ELR (cell line): ENCODE measurements at regions not wholly inside any gene's neighbourhood (a gene's known extent, or its start where the extent isn't known, plus 50 kb on each side); places are given as distances from the start of the nearest gene placed in this dataset.

Source experiments
- DNase-seq: peaks from one replicate; pipeline ENCODE4 v3.0.0-alpha.2; 2015; ENCODE audit warnings: low read depth

DNA sequence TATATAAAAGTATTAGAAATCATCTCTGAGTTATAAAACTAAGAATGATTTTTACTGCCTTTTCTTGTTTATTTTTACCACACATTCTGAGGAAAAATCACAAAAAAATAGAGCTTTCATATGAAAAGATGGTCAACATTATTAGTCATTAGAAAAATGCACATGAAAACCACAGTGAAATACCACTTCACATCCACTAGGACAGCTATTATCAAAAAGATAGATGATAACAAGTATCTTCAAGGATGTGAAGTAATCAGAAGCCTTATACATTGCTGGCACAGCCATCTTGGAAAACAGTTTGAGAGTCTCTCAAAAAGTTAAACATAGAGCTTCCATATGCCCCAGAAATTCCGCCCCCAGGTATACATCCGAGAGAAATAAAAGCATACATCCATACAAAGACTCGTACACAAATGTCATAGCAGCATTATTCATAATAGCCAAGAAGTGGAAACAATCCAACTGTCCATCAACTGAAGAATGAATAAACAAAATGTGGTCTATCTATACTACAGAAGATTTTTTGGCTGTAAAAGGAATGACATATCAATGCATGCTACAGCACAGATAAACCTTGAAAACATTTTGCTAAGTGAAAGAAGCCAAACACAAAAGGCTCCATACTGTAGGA, 523.9 kb downstream of the FUT8 start:
- no peak for DNase-seq

DNA sequence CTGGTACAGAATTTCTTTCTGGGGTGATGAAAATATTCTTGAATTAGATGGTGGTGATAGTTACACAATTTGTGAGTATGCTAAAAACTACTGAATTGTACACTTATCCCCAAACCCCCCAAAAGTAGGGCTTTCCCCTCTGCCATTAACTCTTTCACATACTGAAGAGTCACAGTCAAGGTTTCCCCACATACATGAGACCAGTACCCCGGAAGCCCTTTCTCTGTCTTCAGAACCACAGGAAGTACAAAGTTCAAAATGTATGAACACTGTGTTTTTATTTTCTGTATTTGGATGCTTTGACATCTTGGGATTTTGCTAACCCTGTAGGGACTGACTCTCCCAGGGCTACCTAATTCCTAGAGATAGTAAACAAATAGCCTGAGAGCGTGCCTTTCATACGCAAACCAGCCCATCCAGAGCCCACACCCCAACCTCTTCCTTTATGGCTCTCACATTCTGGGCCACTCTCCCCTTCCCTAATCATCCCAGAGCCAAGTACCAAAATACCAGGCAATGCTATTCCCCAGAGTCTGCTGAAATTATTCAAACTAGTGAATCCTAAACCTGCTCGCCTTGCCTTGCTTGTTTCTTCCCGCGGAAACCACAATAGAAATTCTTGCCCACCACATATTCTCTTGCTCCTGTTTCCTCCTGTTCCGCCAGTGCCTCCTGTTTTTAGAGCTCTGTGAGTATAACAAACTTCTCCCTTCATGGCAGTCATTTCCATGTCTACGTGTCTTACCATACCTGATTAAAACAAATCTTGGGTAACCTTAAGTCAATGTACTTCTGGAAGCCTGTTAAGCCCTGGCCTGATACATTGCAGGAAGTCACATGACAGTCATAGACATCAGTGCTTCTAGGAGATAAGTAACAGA, 524.8 kb downstream of the FUT8 start:
- DNase-seq = no peak

DNA sequence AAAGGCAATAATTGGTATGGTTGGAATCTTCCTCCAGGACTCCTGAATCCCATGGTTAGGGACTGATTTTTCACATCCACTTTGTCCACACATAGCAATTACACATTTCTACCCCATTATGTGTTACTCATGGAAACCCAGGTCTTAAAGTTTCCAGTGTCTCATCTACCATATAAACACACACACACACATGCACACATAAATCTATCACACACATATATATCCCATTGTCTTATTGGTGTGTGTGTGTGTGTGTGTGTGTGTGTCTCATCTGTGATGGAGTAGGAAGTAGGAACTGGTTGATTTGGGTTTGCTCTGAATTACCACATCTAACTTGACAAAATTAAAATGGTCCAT, 525.4 kb downstream of the FUT8 start:
- no peak for DNase-seq

DNA sequence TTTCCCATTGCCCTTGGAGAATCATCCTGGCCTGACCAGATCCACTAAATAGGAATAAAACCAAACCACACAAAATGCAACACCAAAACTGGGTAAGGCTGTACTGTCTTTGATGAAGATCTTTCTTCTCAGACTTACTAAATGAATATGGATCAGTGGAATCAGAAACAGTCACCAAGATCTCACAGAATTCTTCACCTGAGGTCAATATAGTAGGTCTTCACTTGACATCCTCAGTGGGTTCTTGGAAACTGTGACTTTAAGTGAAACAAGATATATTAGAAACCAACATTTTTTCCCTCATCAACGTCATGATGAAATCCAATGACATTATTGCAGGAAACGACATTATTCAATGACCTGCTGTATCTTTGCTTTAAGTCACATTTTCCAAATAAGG, 526.2 kb downstream of the FUT8 start:
- DNase-seq = no peak

DNA sequence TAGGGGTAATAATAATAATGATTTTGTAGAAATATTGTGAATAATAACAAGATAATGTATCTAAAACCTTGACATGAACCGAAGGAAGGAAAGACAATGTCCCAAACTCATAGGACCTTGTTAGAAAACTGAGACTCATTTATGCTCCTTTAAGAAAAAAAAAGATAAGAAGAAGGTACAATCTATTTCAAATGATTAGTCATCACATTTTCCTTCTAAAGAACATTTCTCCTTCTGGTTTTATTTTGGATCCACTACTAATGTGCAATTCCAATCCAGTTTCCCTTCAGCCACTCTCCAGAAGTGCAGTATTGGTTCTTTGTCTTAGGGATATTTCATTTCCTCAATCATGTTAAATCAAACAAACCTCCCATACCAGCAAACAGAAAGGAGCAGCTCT, 526.7 kb downstream of the FUT8 start:
- DNase-seq = no peak

DNA sequence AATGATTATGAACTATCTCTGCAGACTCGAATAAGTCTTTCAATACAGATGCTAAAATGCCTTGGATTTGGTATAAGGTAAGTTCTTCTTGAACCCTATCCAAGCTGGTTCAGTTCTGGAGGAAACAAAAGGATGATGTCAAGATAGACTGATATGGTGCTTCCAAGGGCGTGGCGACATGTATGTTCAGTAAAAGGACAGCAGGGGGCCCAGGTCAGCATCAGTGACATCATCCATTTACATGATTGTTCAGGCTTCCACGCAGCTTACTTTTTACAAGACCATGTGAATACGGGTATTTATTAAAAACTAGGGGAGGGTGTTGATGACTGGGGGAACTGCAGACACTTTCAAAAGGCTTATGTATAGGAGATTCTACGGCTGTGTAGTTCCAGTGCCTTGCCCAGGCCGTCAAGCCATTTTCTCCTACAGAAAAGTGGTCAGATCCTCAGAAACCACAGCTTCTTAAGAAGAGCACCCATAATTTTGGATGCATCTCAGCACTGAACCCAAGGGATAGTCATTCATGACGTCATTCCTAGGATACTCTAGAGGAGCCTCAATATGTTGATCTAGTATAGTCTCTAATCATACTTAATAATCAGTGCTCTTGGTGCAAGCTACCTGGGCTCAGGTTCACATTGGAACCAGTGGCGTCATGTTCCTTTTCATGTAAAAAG, 527.7 kb downstream of the FUT8 start:
- DNase-seq = peak; percentile 50

DNA sequence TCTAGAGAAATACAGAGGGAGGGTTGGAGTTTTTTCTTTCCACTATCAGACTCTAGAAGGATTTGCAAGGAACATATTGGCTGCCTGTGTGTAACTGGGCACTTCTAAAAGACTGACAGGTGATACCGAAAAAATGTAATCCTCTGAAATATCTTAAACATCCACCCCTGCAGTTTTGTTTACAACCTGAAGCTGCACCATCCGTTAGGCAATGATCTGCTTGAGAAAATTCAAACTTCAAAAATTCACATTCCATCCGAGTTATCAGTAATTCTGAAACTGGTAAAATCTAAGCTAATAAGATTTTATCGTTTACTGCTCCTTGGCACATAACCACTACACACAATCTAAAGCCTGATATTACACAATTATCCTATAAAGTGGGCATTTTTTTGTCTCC, 528.6 kb downstream of the FUT8 start:
- no peak for DNase-seq

DNA sequence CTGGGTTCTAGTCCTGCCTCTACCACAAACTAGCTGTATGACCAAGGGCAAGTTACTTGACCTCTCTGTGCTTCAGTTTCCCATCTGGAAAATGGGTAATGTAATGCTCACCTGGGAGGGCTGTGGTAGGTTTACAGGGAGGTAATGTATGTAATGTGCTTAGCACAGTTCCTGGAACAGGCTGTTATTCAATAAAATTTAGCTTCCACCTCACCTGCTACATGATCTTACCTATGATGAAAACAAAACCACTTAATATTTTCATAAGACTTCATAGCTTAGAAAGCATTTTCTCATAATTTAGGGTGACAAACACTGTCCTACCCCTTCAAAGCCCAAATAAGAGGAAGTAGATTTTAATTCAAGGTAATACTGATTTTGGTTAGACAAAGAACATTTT, 530.6 kb downstream of the FUT8 start:
- DNase-seq = no peak

DNA sequence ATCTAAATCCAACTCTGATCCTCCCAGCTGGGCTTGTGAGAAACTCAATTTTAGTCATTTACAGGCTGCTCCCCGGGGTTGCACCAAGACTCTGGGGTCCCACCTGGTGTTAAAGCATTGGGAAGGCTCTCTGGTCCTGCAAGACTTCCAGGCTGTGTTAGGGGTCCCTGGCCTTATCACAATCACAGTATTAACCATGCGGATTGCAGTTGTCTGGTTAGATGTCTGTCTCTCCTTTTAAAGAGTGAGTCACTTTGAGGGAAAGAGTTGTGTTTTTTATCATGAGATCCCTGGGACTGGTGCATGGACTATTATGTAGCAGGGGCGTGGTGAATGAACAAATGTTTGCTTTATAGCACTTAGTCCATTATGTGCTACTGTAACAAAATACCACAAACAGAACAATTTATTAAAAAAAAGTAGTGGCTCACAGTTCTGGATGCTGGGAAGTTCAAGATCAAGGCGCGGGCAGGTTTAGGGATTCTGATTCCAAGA, 531.4 kb downstream of the FUT8 start:
- DNase-seq = no peak

DNA sequence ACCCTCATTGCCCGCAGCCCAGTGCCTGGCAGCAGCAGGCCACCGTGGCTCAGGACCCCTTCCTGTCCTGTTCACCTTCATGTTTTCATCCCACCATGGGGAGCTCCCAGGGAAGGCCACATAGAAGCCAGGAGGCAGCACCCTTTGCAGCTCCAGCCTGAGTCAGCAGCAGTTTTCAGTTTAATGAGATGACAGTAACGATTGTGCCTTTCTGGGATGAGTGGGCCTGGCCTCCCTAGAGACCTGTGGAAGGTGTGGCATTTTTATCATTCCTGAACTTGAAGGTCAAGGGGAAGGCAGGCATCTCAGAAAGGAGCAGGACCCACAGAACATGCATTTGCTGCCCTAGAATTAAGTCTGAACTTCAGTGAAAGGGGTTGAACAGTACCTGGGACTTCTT, 532.8 kb downstream of the FUT8 start:
- no peak for DNase-seq

DNA sequence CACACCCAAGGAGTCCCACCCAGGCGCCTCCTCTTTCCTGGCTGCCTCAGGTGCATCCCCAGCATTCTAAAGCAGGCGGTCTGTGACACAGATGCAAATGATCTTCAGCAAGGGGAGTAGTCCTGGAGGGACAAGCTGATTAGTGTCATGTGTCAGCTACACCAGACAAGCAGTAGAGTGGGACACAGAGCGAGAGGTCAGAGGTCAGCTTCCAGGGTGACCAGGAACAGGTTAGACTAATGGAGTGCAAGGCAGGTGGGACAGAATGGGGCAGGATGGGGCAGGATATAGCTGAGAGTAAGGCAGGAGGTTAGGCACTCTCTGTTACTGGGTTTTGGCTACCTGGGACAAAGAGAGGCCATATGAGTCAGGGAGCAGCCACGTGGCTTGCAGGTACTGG, 534.0 kb downstream of the FUT8 start:
- no peak for DNase-seq

DNA sequence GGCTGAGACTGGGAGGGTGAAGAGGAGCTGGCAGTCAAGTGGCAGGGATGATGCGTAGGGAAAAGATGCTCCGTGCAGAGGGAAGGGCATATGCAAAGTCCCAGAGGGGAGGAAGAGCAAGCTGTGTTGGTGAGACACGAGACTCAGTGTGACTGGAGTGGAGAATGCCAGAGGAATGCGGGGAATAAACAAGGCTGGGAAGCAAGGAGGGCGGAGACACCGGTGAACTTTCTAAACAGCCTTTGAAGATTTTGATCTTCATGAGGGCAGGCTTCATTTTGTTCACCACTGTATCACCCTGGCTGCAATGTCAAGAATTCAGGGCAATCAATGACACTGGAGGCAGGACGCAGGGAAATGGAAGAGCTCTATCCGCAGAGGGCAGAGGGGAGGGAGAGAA, 535.8 kb downstream of the FUT8 start:
- no peak for DNase-seq

DNA sequence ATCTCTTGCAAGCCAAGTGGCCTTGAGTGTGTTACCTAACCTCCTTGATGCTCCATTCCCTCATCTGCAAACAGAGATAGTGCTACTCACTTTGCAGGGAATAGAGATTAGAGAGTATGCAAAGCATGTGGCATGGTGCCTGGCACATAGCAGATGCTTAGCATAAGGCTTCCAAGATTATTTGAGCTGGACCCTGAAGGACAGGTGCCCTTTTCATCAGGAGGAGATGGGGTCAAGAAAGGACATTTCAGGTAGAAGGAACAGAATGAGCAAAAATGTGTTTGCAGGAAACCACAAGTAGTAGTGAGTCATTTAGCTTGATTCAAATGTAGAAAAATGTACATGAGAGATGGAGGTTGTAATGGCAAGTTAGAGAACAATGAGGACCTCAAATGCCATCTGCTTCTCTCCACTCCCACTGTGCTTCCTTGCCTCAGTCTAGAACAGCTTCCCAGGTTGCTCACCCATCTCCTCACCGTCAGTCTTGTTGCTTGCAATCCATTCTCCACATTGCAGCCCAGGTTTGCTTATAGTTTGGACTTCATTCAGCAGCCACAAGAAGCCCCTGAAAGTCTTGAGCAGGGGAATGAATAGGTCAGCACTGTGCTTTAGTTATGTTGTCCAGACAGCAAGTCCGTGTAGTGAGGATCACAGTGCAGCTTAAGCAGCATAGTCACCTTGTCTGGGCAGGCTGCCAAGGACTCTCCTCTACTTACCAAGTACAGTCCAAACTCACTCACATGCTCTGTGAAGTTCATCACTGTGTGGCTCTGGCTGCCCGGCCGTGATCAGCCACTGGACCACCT, 536.3 kb upstream of the CCDC196 start:
- DNase-seq = peak; percentile 28

DNA sequence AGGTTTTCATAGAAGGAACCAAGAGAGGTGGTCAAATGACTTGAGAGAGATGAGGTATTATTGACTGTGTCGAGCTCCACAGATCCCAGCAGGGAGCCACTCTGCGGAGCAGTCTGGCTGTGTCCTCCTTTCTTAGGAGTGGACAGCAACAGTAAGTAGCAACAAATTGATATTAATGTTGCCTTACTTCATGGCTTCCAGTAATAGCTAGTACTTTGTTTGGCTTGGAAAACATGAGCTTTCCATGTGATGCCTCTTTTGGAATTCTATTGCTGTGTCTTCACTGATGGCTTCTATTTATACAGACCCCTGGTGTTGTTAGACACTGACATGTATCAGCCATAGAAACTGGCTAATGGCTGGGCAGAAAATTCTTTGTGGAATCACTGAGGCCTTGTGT, 531.2 kb upstream of the CCDC196 start:
- no peak for DNase-seq

DNA sequence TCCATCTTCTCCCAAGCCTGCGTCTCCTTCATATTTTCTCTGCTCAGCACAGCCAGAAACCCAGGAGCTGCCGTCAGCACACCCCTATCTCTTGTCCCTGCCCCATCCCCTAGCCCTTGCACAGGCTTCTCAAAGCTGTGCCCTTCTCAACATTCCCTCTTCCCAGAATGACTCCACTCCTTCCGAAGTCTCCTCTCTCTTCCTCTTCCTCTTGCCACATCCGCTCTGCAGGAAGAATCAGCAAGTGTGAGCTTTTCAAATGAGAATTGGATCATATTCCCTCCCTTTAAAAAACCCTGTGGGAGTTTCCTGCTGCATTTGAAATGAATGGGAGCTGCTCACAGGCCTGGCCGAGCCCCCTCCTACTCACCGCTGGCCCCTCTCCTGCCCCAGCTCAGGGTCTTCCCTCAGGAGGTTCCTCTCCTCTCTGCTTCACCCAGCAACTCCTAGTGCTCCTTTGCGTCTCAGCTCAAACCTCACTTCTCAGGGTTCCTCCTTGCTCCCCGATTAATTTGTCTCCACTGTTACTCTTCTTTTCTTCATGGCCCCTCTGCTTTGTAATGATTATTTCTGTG, 528.5 kb upstream of the CCDC196 start:
- DNase-seq = no peak

DNA sequence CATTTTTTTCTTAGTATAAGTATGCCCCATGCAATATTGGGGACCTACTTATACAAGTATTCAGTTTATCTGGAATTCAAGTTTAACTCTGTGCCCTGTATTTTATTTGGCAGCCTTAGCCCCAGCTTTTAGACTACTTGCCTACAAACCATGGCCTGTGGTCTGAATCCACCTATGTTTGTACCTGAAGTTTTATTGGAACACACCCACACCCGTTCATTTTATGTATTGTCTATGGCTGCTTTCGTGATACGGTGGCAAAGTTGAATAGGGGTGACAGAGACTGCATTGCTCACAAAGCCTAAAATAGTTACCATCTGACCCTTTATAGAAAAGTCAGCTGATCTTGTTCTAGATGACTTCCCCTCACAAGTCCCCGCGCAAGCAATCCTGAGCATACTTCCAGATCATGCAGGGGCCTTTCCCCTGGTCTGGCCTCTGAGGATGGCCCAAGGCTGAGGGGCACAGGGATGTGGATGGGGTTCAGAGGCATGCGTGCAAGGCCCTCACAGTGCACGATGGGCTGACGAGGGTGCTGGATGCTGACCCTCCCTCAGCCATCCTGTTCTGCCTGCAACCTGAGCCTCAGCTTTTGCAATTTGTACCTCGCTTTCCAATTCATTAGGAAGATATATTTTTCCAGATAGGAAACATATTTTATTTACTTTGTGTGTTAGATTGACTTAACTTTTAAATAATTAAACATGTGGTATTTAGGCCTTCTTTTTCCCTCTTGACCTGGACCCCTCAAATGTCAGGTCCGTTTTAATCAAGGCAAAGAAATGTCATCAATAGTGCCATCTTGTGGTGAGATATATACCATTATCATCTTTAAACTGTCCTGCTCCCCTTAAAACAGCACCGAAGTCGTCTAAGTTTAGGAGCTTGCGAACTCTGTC, 527.3 kb upstream of the CCDC196 start:
- DNase-seq = peak; percentile 59

DNA sequence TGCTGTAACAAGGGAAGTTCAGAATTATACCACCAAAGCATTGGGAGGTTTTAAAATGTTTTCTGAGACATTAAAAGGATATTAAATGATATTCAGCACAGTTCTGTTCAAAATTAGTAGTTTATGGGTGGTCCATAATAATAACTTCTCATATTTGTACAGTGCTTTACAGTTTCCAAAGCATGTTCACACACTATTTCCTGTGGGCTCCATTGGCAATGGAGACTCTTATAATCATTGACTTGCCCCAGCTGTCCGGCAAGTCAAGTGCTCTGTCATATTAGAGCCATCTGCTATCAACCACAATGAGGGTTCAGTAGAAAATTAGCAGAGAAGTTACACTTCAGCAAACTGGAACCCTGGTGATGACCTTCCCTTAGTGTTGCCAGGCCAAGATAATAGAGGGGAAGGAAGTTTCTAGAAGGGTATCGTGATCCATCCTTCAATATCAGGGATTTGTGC, 526.6 kb upstream of the CCDC196 start:
- DNase-seq = no peak

DNA sequence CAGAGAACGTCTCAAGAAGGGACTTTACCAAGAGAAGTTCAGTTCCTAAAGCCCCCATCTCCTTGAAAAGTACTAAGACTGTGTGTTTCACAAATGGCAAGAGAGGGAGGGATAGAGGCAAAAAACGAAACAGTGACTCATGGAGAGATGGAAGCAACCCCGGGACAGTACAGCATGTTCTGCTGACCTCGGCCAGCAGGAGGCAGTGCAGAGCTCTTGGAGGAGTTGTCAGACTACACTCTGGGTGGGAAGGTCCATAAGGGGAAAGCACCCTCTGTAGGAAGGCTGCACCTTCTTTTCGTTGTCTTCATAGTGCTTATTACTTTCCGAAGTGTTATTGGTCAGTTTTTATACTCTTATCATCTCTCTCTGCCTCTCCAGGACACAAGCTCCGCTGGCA, 525.2 kb upstream of the CCDC196 start:
- peak; percentile 52 for DNase-seq

DNA sequence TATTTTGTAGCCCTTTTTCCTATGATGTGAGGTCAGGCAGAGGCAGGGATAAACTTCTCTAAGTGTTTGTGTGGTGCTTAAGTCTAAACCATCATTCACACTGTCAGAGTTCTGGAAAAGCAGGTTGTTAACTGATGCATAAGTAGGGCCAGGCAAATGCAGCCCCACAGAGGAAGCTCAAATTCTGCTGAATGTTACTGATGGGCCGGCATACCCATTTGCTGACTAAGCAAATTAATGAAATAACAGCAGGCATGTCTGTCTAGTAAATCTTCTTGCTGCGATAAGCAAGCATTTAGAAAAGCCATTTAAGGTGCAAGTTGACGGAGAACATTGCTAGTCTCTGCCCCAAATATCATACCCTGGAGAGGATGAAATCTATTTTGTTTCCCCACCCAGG, 523.2 kb upstream of the CCDC196 start:
- DNase-seq = no peak

DNA sequence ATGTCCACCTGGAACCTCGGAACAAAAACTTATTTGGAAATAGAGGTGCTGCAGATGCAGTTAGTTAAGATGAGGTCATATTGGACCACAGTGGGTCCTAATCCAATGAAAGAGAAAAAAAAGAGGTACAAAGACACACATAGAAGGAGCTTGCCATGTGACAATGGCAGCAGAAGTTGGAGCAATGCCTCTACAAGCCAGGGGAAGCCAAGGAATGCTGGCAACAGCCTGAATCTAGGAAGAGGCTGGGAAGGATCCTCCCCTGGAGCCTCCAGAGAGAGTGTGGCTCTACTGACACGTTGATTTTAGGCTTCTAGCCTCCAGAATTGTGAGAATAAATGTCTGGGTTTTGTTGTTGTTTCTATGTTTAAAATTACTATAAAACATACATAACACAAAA, 521.8 kb upstream of the CCDC196 start:
- DNase-seq = no peak

DNA sequence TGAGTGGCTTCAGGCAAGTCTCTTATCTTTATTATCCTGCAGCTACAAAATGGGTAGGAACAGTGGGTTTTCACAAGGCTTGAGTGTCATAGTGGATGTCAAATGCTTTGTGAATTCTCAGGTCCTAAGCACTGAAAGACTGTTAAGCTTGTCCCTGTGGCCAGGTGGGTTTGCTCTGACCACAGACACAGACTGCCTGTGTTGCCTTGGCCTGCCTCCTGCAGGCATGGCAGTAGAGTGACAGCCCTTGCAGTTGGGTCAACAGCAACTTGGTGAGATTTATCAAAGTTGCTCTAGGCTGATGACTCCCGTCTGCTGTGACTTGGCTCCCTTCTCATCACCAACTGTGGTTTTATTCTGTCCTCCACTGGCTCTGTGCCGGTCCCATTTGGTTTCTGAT, 520.0 kb upstream of the CCDC196 start:
- DNase-seq = no peak
